Endothelial cell of umbilical vein (primary cell): ENCODE measurements at regions not wholly inside any gene's neighbourhood (a gene's known extent, or its start where the extent isn't known, plus 50 kb on each side); places are given as distances from the start of the nearest gene placed in this dataset.

ENCODE experiments used
- BruUV-seq: library from RNA; stranded (reverse); fragments of 400-500 nt; replicated peaks from 2 replicates; lab custom pipeline; 2021; lab: Mats Ljungman, UMichigan
- CTCF ChIA-PET: fragments of 300-600, 350-600 bp; sonication (Branson Sonifier 250); formaldehyde crosslinking; loops from one replicate; lab custom pipeline; 2021; ENCODE audit warnings: antibody characterized with exemption, inconsistent platforms; lab: Charles Lee
- POLR2A ChIA-PET: fragments of 300-600, 350-600 bp; sonication (Branson Sonifier 250); formaldehyde crosslinking; loops from one replicate; lab custom pipeline; 2021; ENCODE audit warnings: antibody characterized with exemption, inconsistent platforms; lab: Charles Lee
- DNase-seq: peaks from one replicate; pipeline ENCODE4 v3.0.0-alpha.2; 2011; ENCODE audit warnings: low read depth, low spot score
- FAIRE-seq: peaks from 2 replicates; lab custom pipeline; 2011; peaks lifted over from hg19 to GRCh38; lab: Jason Lieb, UNC
- H2AFZ ChIP-seq: 2 replicates; pipeline ENCODE4 v1.6.0; 2012; ENCODE audit warnings: low read depth, low read length, control low read depth, inconsistent platforms
- H3K27ac ChIP-seq: 2 replicates; pipeline ENCODE4 v1.5.1; 2011; ENCODE audit warnings: low read depth, mild to moderate bottlenecking, control low read depth, low read length, moderate library complexity; ENCODE audit not compliant: insufficient read depth
- H3K27me3 ChIP-seq, 2 experiments: 2 replicates each; pipeline versions ENCODE4 v1.6.0 to v1.6.1; 2011; ENCODE audit warnings: low read length in 2 of 2, mixed read lengths in 1 of 2; ENCODE audit not compliant: control insufficient read depth in 2 of 2, insufficient read depth in 2 of 2
- H3K36me3 ChIP-seq, 2 experiments: 2 replicates in 1 of 2; 3 replicates in 1 of 2; pipeline ENCODE4 v1.5.1; 2011; ENCODE audit warnings: low read length in 2 of 2, mild to moderate bottlenecking in 1 of 2, moderate library complexity in 1 of 2; ENCODE audit not compliant: control insufficient read depth in 2 of 2, insufficient read depth in 2 of 2; ENCODE audit errors: extremely low read depth in 1 of 2
- H3K4me1 ChIP-seq: 3 replicates; pipeline ENCODE4 v1.5.1; 2011; ENCODE audit warnings: mild to moderate bottlenecking, low read length; ENCODE audit not compliant: control insufficient read depth, insufficient read depth; ENCODE audit errors: extremely low read depth
- H3K4me2 ChIP-seq: 2 replicates; pipeline ENCODE4 v1.6.1; 2011; ENCODE audit warnings: low read length, control low read depth, mixed read lengths; ENCODE audit not compliant: insufficient read depth
- H3K4me3 ChIP-seq, 3 experiments: fragments of 200-600 bp in 1 of 3; sonication (generic), shearing (Covaris generic) in 1 of 3; replicated peaks in 1 of 3; 2 replicates each; pipeline ENCODE4 v1.5.1; 2011 to 2016; ENCODE audit warnings: control low read depth in 3 of 3, low read length in 3 of 3, mild to moderate bottlenecking in 2 of 3, inconsistent platforms in 1 of 3, low read depth in 1 of 3, moderate library complexity in 1 of 3; ENCODE audit not compliant: insufficient read depth in 1 of 3
- H3K79me2 ChIP-seq: 2 replicates; pipeline ENCODE4 v1.6.0; 2012; ENCODE audit warnings: low read length, inconsistent platforms; ENCODE audit not compliant: control insufficient read depth, insufficient read depth
- H3K9ac ChIP-seq: replicated peaks from 2 replicates; pipeline ENCODE3; 2011; ENCODE audit warnings: low read length, control low read depth; ENCODE audit not compliant: insufficient read depth; ENCODE audit errors: extremely low read depth
- H3K9me1 ChIP-seq: replicated peaks from 3 replicates; pipeline ENCODE4 v1.6.0; 2011; ENCODE audit warnings: mild to moderate bottlenecking, low read length; ENCODE audit not compliant: control insufficient read depth, insufficient read depth; ENCODE audit errors: extremely low read depth
- H3K9me3 ChIP-seq: replicated peaks from 2 replicates; pipeline ENCODE4 v1.5.1; 2012; ENCODE audit warnings: low read length, inconsistent platforms; ENCODE audit not compliant: control insufficient read depth, insufficient read depth
- H4K20me1 ChIP-seq: replicated peaks from 2 replicates; pipeline ENCODE3; 2011; ENCODE audit warnings: mild to moderate bottlenecking, low read length; ENCODE audit not compliant: control insufficient read depth, insufficient read depth; ENCODE audit errors: extremely low read depth
- EZH2 ChIP-seq: IDR thresholded peaks from 2 replicates; pipeline ENCODE4 v1.6.1; 2012; ENCODE audit warnings: borderline replicate concordance, low read depth, mild to moderate bottlenecking, moderate library complexity, low read length, inconsistent platforms; ENCODE audit not compliant: severe bottlenecking
- FOS ChIP-seq: IDR thresholded peaks from 2 replicates; pipeline ENCODE4 v1.6.1; 2011; ENCODE audit warnings: mild to moderate bottlenecking, low read length, moderate library complexity, borderline replicate concordance; ENCODE audit not compliant: insufficient read depth
- GATA2 ChIP-seq: IDR thresholded peaks from 2 replicates; pipeline ENCODE4 v1.7.0; 2011; ENCODE audit warnings: low read depth, mild to moderate bottlenecking, moderate library complexity, mixed read lengths, low read length; ENCODE audit not compliant: insufficient read length, insufficient read depth
- JUN ChIP-seq: IDR thresholded peaks from 2 replicates; pipeline ENCODE4 v1.6.1; 2011; ENCODE audit warnings: borderline replicate concordance, low read depth; ENCODE audit not compliant: insufficient read length, insufficient read depth
- MAX ChIP-seq: IDR thresholded peaks from 2 replicates; pipeline ENCODE4 v1.6.1; 2011; ENCODE audit not compliant: insufficient read depth, insufficient read length
- MYC ChIP-seq: IDR thresholded peaks from one replicate; pipeline ENCODE4 v1.6.1; 2011; ENCODE audit warnings: mild to moderate bottlenecking, low read depth, low read length
- POLR2A ChIP-seq: IDR thresholded peaks from 2 replicates; pipeline ENCODE4 v1.6.1; 2012; ENCODE audit warnings: low read depth, mild to moderate bottlenecking, control low read depth, low read length
- POLR2AphosphoS5 ChIP-seq: IDR thresholded peaks from 2 replicates; pipeline ENCODE4 v1.6.1; 2012; ENCODE audit warnings: low read depth, mild to moderate bottlenecking, control low read depth, low read length, moderate library complexity; ENCODE audit not compliant: insufficient read depth
- dilution Hi-C: fragments of 300-500 bp; cut with MboI; formaldehyde crosslinking; loops from one replicate; pipeline ENCODE4 v1.15.0; 2019; ENCODE audit warnings: low sequenced_read_pairs; ENCODE audit not compliant: extremely low pct_ligation_motif_present
- intact Hi-C: fragments of 100-400 bp; cut with micrococcal nuclease; formaldehyde crosslinking; loops from one replicate; pipeline ENCODE4 v1.10.0; 2022

GRCh38 chr1:199727682-199728081 is 299.8 kb upstream of the NR5A2 start:
- Histone ChIP-seq H3K9me3 (no peaks in the 10 kb centered on the region), H4K20me1 (no peaks in the 10 kb centered on the region), H3K27me3 (no peaks in the 10 kb centered on the region), H2AFZ (no peak overlapping the region), H3K4me2 (no peak overlapping the region), H3K79me2 (no peaks in the 10 kb centered on the region), H3K36me3 (no peaks in the 10 kb centered on the region), H3K4me1 (no peaks in the 10 kb centered on the region), H3K9ac (no peak overlapping the region), H3K4me3 (no peak overlapping the region), H3K27ac (no peak overlapping the region), H3K9me1 (no peaks in the 10 kb centered on the region)
- dilution Hi-C loops (no loop called here), intact Hi-C loops (no loop called here)
- FAIRE-seq (no peak), DNase-seq (no peak)
- TF ChIP-seq JUN (no peak), FOS (no peak), POLR2AphosphoS5 (no peak), POLR2A (no peak), EZH2 (no peak), MYC (no peak), MAX (no peak), GATA2 (no peak)
- ChIA-PET CTCF (no interaction called here), POLR2A (no interaction called here)
- BruUV-seq = no TSS peak

- TF ChIP-seq POLR2A = no peak
- H3K9me3 ChIP-seq = no peaks in the 10 kb centered on the region
- no peak overlapping the region for H3K9ac ChIP-seq
- POLR2A ChIA-PET = no interaction called here
- no peaks in the 10 kb centered on the region for H4K20me1 ChIP-seq
- no peak overlapping the region for H2AFZ ChIP-seq
- no peaks in the 10 kb centered on the region for H3K9me1 ChIP-seq
- no peaks in the 10 kb centered on the region for H3K79me2 ChIP-seq
- DNase-seq (no peak), FAIRE-seq (no peak)
- no peak overlapping the region for H3K27ac ChIP-seq
- BruUV-seq = no TSS peak
- H3K36me3 ChIP-seq = no peaks in the 10 kb centered on the region
- CTCF ChIA-PET = no interaction called here
- peaks cover 2% of the 10 kb centered on the region for H3K4me1 ChIP-seq
- H3K4me3 ChIP-seq = no peak overlapping the region
- H3K4me2 ChIP-seq = no peak overlapping the region
- intact Hi-C loops (no loop called here), dilution Hi-C loops (no loop called here)
- no peaks in the 10 kb centered on the region for H3K27me3 ChIP-seq
These were observed 299.2 kb upstream of the NR5A2 start for GRCh38 chr1:199728345-199728744.
